Adrenal gland (tissue), 5 donors: ENCODE measurements at regions not wholly inside any gene's neighbourhood (a gene's known extent, or its start where the extent isn't known, plus 50 kb on each side); places are given as distances from the start of the nearest gene placed in this dataset.

Experiments
- POLR2A ChIP-seq, 2 donors: fragments of 450-650 bp; IDR thresholded peaks; one replicate each; pipeline ENCODE4 v1.6.1; 2017; ENCODE audit warnings: antibody characterized with exemption in 2 of 2, mild to moderate bottlenecking in 2 of 2, moderate library complexity in 1 of 2
- TF ChIP-seq, protein P1 (sequence below), 6 experiments: fragments of 450-650 bp in 4 of 6; fragments of 200-600 bp in 2 of 6; sonication (generic) in 1 of 6; IDR thresholded peaks; 1 replicate in 5 of 6; 2 replicates in 1 of 6; pipeline versions ENCODE4 v1.5.1 to v1.8.0; 2016 to 2021; ENCODE audit warnings: antibody characterized with exemption in 6 of 6, mild to moderate bottlenecking in 2 of 6, moderate library complexity in 1 of 6
- donor health status: DM: no; HTN: no; CAD: no.

DNA sequence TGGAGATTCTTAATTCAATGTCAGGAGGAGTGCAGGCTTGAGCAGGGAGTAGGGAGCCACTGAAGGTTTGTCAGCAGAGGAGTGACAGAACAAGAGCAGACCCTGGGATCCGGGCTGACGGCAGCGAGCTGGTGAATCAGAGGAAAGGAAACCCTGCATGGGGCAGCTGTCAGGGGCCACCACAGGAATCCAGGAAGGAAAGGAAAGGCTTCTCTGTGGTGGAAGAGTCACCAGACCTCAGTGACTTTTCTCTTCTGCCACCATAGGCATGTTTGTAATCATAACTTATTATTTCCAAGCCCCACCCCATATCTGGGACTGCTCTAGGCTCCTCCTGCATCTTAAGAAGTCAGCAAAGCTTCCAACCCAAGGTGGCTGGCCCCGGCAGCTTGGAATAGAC, 150.9 kb downstream of the BCOR start:
- TF ChIP-seq, protein P1, sequence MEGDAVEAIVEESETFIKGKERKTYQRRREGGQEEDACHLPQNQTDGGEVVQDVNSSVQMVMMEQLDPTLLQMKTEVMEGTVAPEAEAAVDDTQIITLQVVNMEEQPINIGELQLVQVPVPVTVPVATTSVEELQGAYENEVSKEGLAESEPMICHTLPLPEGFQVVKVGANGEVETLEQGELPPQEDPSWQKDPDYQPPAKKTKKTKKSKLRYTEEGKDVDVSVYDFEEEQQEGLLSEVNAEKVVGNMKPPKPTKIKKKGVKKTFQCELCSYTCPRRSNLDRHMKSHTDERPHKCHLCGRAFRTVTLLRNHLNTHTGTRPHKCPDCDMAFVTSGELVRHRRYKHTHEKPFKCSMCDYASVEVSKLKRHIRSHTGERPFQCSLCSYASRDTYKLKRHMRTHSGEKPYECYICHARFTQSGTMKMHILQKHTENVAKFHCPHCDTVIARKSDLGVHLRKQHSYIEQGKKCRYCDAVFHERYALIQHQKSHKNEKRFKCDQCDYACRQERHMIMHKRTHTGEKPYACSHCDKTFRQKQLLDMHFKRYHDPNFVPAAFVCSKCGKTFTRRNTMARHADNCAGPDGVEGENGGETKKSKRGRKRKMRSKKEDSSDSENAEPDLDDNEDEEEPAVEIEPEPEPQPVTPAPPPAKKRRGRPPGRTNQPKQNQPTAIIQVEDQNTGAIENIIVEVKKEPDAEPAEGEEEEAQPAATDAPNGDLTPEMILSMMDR (IDR thresholded peaks at IDR 0.05) = no peak
- no peak for TF ChIP-seq POLR2A (IDR thresholded peaks at IDR 0.05)
